ENCODE measurements at regions not wholly inside any gene's neighbourhood (a gene's known extent, or its start where the extent isn't known, plus 50 kb on each side); places are given as distances from the start of the nearest gene placed in this dataset.
A peak's percentile ranks its signal among the peaks of the same experiment; 100 is the strongest.

GRCh38 chr1:8219530-8219929 is 98.4 kb upstream of the SLC45A1 start:
- Histone ChIP-seq H3K27me3 (ENCODE audit: control insufficient read depth, insufficient read depth, low read length) (no peaks in the 10 kb centered on the region), H3K4me1 (ENCODE audit: control insufficient read depth, insufficient read depth, low read length) (peaks cover 10% of the 10 kb centered on the region; the same call in 1 of the 2 replicates), H3K36me3 (ENCODE audit: control insufficient read depth, insufficient read depth, low read length) (no peaks in the 10 kb centered on the region), H3K9me3 (ENCODE audit: control insufficient read depth, insufficient read depth, low read depth, low read length) (no peaks in the 10 kb centered on the region), H3K4me3 (ENCODE audit: low read depth in 2 of 2, low read length in 2 of 2) (no peak overlapping the region), H3K27ac (ENCODE audit: low read length) (peak overlapping the region; percentile 57; the same call in 1 of the 2 replicates)
- no peak for DNase-seq (ENCODE audit: low read depth, low spot score)
- ChIA-PET POLR2A (no interaction called here), CTCF (no interaction called here)
- in situ Hi-C loops (cut with HindIII; ENCODE audit: low pct_unique_long_range_greater_than_20kb, low sequenced_read_pairs) (no loop called here), intact Hi-C loops (cut with micrococcal nuclease; ENCODE audit: unreplicated experiment) (no loop called here)
- TF ChIP-seq TCF7L2 (IDR thresholded peaks at IDR 0.05; ENCODE audit: low read depth, low read length) (no peak), SIN3A (IDR thresholded peaks at IDR 0.05; ENCODE audit: borderline replicate concordance, insufficient read depth, low read depth, low read length) (no peak), REST (IDR thresholded peaks at IDR 0.05; ENCODE audit: insufficient read depth in 1 of 2, low read depth in 2 of 2, low read length in 1 of 2) (no peak), POLR2AphosphoS5 (IDR thresholded peaks at IDR 0.05; ENCODE audit: low read depth, low read length) (no peak), CTCF (IDR thresholded peaks at IDR 0.05) (no peak)
- BruUV-seq (replicated peaks) = no TSS peak
- no peak for ATAC-seq

GRCh38 chr1:8218351-8219092 is 99.4 kb upstream of the SLC45A1 start:
- Histone ChIP-seq H3K4me3 (ENCODE audit: low read depth in 2 of 2, low read length in 2 of 2) (no peak overlapping the region), H3K4me1 (ENCODE audit: control insufficient read depth, insufficient read depth, low read length) (peaks cover 13% of the 10 kb centered on the region), H3K36me3 (ENCODE audit: control insufficient read depth, insufficient read depth, low read length) (no peaks in the 10 kb centered on the region), H3K27ac (ENCODE audit: low read length) (peak overlapping the region; percentile 57; the same call in 1 of the 2 replicates), H3K27me3 (ENCODE audit: control insufficient read depth, insufficient read depth, low read length) (no peaks in the 10 kb centered on the region), H3K9me3 (ENCODE audit: control insufficient read depth, insufficient read depth, low read depth, low read length) (no peaks in the 10 kb centered on the region)
- ChIA-PET POLR2A (interaction anchor here (0.6 kb wide), 1 partner anchor 201 kb away, joined by 5 read pairs; no protein-coding TSS in a partner anchor), CTCF (no interaction called here)
- ATAC-seq = no peak
- DNase-seq (ENCODE audit: low read depth, low spot score) = no peak
- no TSS peak for BruUV-seq (replicated peaks)
- in situ Hi-C loops (cut with HindIII; ENCODE audit: low pct_unique_long_range_greater_than_20kb, low sequenced_read_pairs) = no loop called here
- intact Hi-C loops (cut with micrococcal nuclease; ENCODE audit: unreplicated experiment) = no loop called here
- no peak for TF ChIP-seq REST (IDR thresholded peaks at IDR 0.05; ENCODE audit: insufficient read depth in 1 of 2, low read depth in 2 of 2, low read length in 1 of 2)
- no peak for TF ChIP-seq SIN3A (IDR thresholded peaks at IDR 0.05; ENCODE audit: borderline replicate concordance, insufficient read depth, low read depth, low read length)
- TF ChIP-seq TCF7L2 (IDR thresholded peaks at IDR 0.05; ENCODE audit: low read depth, low read length) = no peak
- TF ChIP-seq CTCF (IDR thresholded peaks at IDR 0.05) = no peak
- no peak for TF ChIP-seq POLR2AphosphoS5 (IDR thresholded peaks at IDR 0.05; ENCODE audit: low read depth, low read length)
